ENCODE measurements at regions not wholly inside any gene's neighbourhood (a gene's known extent, or its start where the extent isn't known, plus 50 kb on each side); places are given as distances from the start of the nearest gene placed in this dataset.

- TF ChIP-seq POLR2A (IDR thresholded peaks at IDR 0.05; ENCODE audit: low read depth, low read length) (no peak), POLR2AphosphoS5 (IDR thresholded peaks at IDR 0.05; ENCODE audit: low read depth, low read length) (no peak), TAF1 (IDR thresholded peaks at IDR 0.05; ENCODE audit: borderline replicate concordance, low read depth, low read length) (no peak)
These were observed 108.4 kb upstream of the ZKSCAN2 start for GRCh38 chr16:25366078-25366477.
